K562 (cell line): ENCODE measurements at regions not wholly inside any gene's neighbourhood (a gene's known extent, or its start where the extent isn't known, plus 50 kb on each side); places are given as distances from the start of the nearest gene placed in this dataset.

Experiments
- ATAC-seq: fragments of 200-7000 bp; cut with Tn5 transposase; 3 replicates; pipeline ENCODE4 v1.9.1; 2020; ENCODE audit warnings: moderate library complexity
- BruUV-seq: library from RNA; stranded (reverse); fragments of 400-500 nt; replicated peaks from 2 replicates; lab custom pipeline; 2021; lab: Mats Ljungman, UMichigan
- CTCF ChIA-PET: fragments of 300-600 bp; formaldehyde crosslinking; extraction: SDS; loops from one replicate; lab custom pipeline; 2021; ENCODE audit warnings: low intra/inter-chr PET ratio; lab: Yijun Ruan, JAX
- POLR2A ChIA-PET: fragments of 300-600, 350-650 bp; sonication (Branson Sonifier 250); formaldehyde crosslinking; extraction: SDS; loops from one replicate; lab custom pipeline; 2021; ENCODE audit warnings: antibody characterized with exemption, inconsistent platforms; lab: Yijun Ruan, JAX
- DNase-seq, 4 experiments: peaks; one replicate each; pipeline versions ENCODE4 v3.0.0 to v3.0.0-alpha.2; 2011 to 2018; ENCODE audit warnings: low spot score in 3 of 4, mixed read lengths in 3 of 4; ENCODE audit errors: extremely low read depth in 1 of 4
- FAIRE-seq: peaks from 2 replicates; lab custom pipeline; 2011; peaks lifted over from hg19 to GRCh38; lab: Jason Lieb, UNC
- H2AFZ ChIP-seq: 2 replicates; pipeline ENCODE4 v1.6.0; 2011; ENCODE audit warnings: low read depth, low read length, control low read depth, inconsistent platforms
- H3K27ac ChIP-seq: fragments of 200-600 bp; 3 replicates; pipeline ENCODE4 v1.8.0; 2011; ENCODE audit warnings: low read depth, mild to moderate bottlenecking, control low read depth, inconsistent platforms, low read length, moderate library complexity, mixed read lengths; ENCODE audit errors: extremely low read depth
- H3K27me3 ChIP-seq, 2 experiments: fragments of 300-600 bp in 1 of 2; 2 replicates in 1 of 2; 3 replicates in 1 of 2; pipeline versions ENCODE4 v1.6.0 to v1.8.0; 2011; ENCODE audit warnings: inconsistent platforms in 2 of 2, low read length in 2 of 2, mild to moderate bottlenecking in 1 of 2, mixed read lengths in 1 of 2, moderate library complexity in 1 of 2; ENCODE audit not compliant: control insufficient read depth in 2 of 2, insufficient read depth in 2 of 2
- H3K36me3 ChIP-seq: fragments of 300-600 bp; 3 replicates; pipeline ENCODE4 v1.8.0; 2011; ENCODE audit warnings: mild to moderate bottlenecking, low read length, inconsistent platforms; ENCODE audit not compliant: control insufficient read depth, insufficient read depth
- H3K4me1 ChIP-seq, 2 experiments: fragments of 200-600 bp in 1 of 2; replicated peaks in 1 of 2; 2 replicates in 1 of 2; 3 replicates in 1 of 2; pipeline versions ENCODE4 v1.5.1 to v1.8.0; 2011; ENCODE audit warnings: inconsistent platforms in 2 of 2, low read length in 2 of 2, mild to moderate bottlenecking in 1 of 2, mixed read lengths in 1 of 2, moderate library complexity in 1 of 2; ENCODE audit not compliant: control insufficient read depth in 2 of 2, insufficient read depth in 2 of 2
- H3K4me2 ChIP-seq: 2 replicates; pipeline ENCODE4 v1.6.1; 2011; ENCODE audit warnings: low read length, control low read depth, inconsistent platforms, mixed read lengths; ENCODE audit not compliant: insufficient read depth
- H3K4me3 ChIP-seq: fragments of 200-600 bp; sonication (generic), shearing (Covaris generic); 2 replicates; pipeline ENCODE4 v1.5.1; 2016; ENCODE audit warnings: control low read depth, inconsistent platforms
- H3K79me2 ChIP-seq: fragments of 200-600 bp; 3 replicates; pipeline ENCODE4 v1.8.0; 2011; ENCODE audit warnings: low read length, inconsistent platforms; ENCODE audit not compliant: control insufficient read depth, insufficient read depth
- H3K9ac ChIP-seq, 2 experiments: 2 replicates each; pipeline versions ENCODE4 v1.6.0 to v1.6.1; 2011; ENCODE audit warnings: low read depth in 2 of 2, low read length in 2 of 2, control low read depth in 1 of 2, inconsistent platforms in 1 of 2, mild to moderate bottlenecking in 1 of 2, mixed read lengths in 1 of 2; ENCODE audit not compliant: insufficient read depth in 1 of 2
- H3K9me1 ChIP-seq: one replicate; pipeline ENCODE4 v1.6.0; 2011; ENCODE audit warnings: inconsistent platforms, mild to moderate bottlenecking, low read length, moderate library complexity; ENCODE audit not compliant: control insufficient read depth, insufficient read depth
- H3K9me3 ChIP-seq: replicated peaks from 2 replicates; pipeline ENCODE4 v1.5.1; 2011; ENCODE audit warnings: low read depth, low read length, inconsistent platforms; ENCODE audit not compliant: control insufficient read depth, insufficient read depth
- H4K20me1 ChIP-seq: replicated peaks from 2 replicates; pipeline ENCODE4 v1.6.1; 2011; ENCODE audit warnings: low read length, inconsistent platforms, mixed read lengths; ENCODE audit not compliant: control insufficient read depth, insufficient read depth
- CBFA2T2 ChIP-seq: fragments of 450-650 bp; conservative IDR thresholded peaks from 2 replicates; pipeline ENCODE4 v1.6.1; 2017; ENCODE audit warnings: mild to moderate bottlenecking
- CBX5 ChIP-seq: IDR thresholded peaks from 2 replicates; pipeline ENCODE4 v1.6.1; 2014; ENCODE audit warnings: low read depth, borderline replicate concordance
- CREB1 ChIP-seq, 2 experiments: sonication (generic) in 1 of 2; formaldehyde crosslinking in 1 of 2; IDR thresholded peaks; 2 replicates each; pipeline versions ENCODE4 v1.6.1 to v1.8.0; 2012 to 2022; ENCODE audit warnings: inconsistent platforms in 1 of 2, mild to moderate bottlenecking in 1 of 2, missing genetic modification reagents in 1 of 2, moderate library complexity in 1 of 2
- CREBBP ChIP-seq: IDR thresholded peaks from one replicate; pipeline ENCODE4 v1.6.1; 2012; ENCODE audit warnings: low read depth, mild to moderate bottlenecking, control low read depth, inconsistent platforms, low read length
- ETV6 ChIP-seq, 3 experiments: fragments of 150-350 bp in 1 of 3; sonication (generic) in 1 of 3; formaldehyde crosslinking in 1 of 3; IDR thresholded peaks; 2 replicates each; pipeline versions ENCODE4 v1.6.1 to v1.8.0; 2014 to 2022; ENCODE audit warnings: borderline replicate concordance in 2 of 3, low read depth in 2 of 3, antibody characterized with exemption in 1 of 3, low read length in 1 of 3, mild to moderate bottlenecking in 1 of 3, missing genetic modification reagents in 1 of 3
- FOXJ2 ChIP-seq: fragments of 200-800 bp; sonication (Bioruptor generic); IDR thresholded peaks from 2 replicates; pipeline ENCODE4 v1.6.1; 2016; ENCODE audit warnings: missing genetic modification characterization, missing compliant biosample characterization
- HMG20B ChIP-seq: fragments of 250-450 bp; sonication (Bioruptor Pico); IDR thresholded peaks from 2 replicates; pipeline ENCODE4 v1.5.0; 2021; ENCODE audit warnings: mild to moderate bottlenecking
- IRF1 ChIP-seq: sonication (generic); formaldehyde crosslinking; IDR thresholded peaks from 2 replicates; pipeline ENCODE4 v1.8.0; 2022; ENCODE audit warnings: missing genetic modification reagents, mild to moderate bottlenecking, borderline replicate concordance
- L3MBTL2 ChIP-seq: fragments of 450-650 bp; IDR thresholded peaks from 2 replicates; pipeline ENCODE4 v1.6.1; 2016; ENCODE audit warnings: mild to moderate bottlenecking, moderate library complexity
- MTA3 ChIP-seq: fragments of 450-650 bp; formaldehyde crosslinking; IDR thresholded peaks from 2 replicates; pipeline ENCODE4 v1.6.1; 2017; ENCODE audit warnings: mild to moderate bottlenecking, borderline replicate concordance
- ZNF121 ChIP-seq: sonication (generic); formaldehyde crosslinking; conservative IDR thresholded peaks from 2 replicates; pipeline ENCODE4 v1.8.0; 2022; ENCODE audit warnings: missing genetic modification reagents
- ZNF707 ChIP-seq: fragments of 250-450 bp; sonication (Bioruptor Pico); conservative IDR thresholded peaks from 2 replicates; pipeline ENCODE4 v1.8.0; 2022; ENCODE audit warnings: inconsistent platforms, mild to moderate bottlenecking, moderate library complexity
- ZSCAN32 ChIP-seq: fragments of 450-650 bp; formaldehyde crosslinking; IDR thresholded peaks from 2 replicates; pipeline ENCODE4 v1.4.0; 2020; ENCODE audit warnings: mild to moderate bottlenecking, moderate library complexity
- whole genome bisulfite sequencing: fragments of 100-300 bp; shearing (Covaris generic); methylation state at CpG from one replicate; pipeline ENCODE4 v1.1.6; 2016; ENCODE audit warnings: low coverage, mixed read lengths; ENCODE audit not compliant: insufficient coverage; ENCODE audit errors: missing lambda C conversion rate; 5-methylcytosine and 5-hydroxymethylcytosine counted together
- in situ Hi-C: fragments of 300-500 bp; cut with MboI; formaldehyde crosslinking; loops from 4 replicates; pipeline ENCODE4 v1.15.0; 2018; ENCODE audit warnings: inconsistent platforms, mixed read lengths
- intact Hi-C: fragments of 100-400 bp; cut with micrococcal nuclease; formaldehyde crosslinking; loops from 2 replicates; pipeline ENCODE4 v1.14.2; 2022
- TF ChIP-seq, protein P1 (sequence below): fragments of 250-450 bp; sonication (Bioruptor Pico); IDR thresholded peaks from 2 replicates; pipeline ENCODE4 v1.5.0; 2022; ENCODE audit warnings: mild to moderate bottlenecking
- TF ChIP-seq, protein P2 (sequence below): sonication (generic); formaldehyde crosslinking; IDR thresholded peaks from 2 replicates; pipeline ENCODE4 v1.8.0; 2022; ENCODE audit warnings: mild to moderate bottlenecking, low read depth, missing genetic modification reagents

DNA sequence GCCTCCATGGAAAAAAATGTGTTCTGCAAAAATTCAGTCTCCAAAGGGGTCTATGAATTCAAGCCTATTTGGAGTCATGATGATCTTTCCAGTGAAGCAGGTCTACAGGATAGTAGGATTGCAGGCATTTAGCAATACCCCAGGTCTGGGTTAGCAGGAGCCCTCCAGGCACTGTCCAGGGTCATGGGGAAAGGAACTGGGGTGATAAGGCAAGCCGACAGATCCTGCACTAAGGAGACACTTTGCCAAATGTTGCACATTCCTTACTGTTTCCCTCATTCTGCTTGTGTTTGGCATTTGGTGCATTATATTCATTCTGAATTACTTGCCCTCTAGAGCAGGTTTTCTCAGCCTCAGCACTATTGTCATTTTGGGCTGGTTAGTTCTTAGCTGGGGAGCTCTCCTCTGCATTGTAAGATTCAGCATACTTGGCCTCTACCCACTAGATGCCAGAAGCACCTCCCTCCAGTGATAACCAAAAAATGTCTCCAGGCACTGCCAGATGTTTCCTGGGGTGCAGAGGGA, 333.3 kb upstream of the PLXNA2 start:
- BruUV-seq: no TSS peak
- WGBS: 0% methylated on average over 1 of the region's 1 CpG
- POLR2A ChIA-PET: interaction anchor here (1.1 to 1.7 kb wide), 2 partner anchors 10 to 23 kb away, joined by 3 read pairs; no protein-coding TSS in a partner anchor
- Histone ChIP-seq H2AFZ (no peak overlapping the region), H3K27me3 (no peaks in the 10 kb centered on the region), H3K27ac (no peak overlapping the region), H3K4me3 (no peak overlapping the region), H3K4me2 (no peak overlapping the region), H3K9ac (no peak overlapping the region), H3K36me3 (no peaks in the 10 kb centered on the region), H4K20me1 (no peaks in the 10 kb centered on the region; the same call in 1 of the 2 replicates), H3K9me1 (no peaks in the 10 kb centered on the region), H3K9me3 (no peaks in the 10 kb centered on the region), H3K4me1 (no peaks in the 10 kb centered on the region), H3K79me2 (no peaks in the 10 kb centered on the region)
- in situ Hi-C loops (no loop called here), intact Hi-C loops (no loop called here)
- DNase-seq (no peak), ATAC-seq (no peak), FAIRE-seq (no peak)
- CTCF ChIA-PET: no interaction called here
- TF ChIP-seq CREB1 (IDR thresholded peaks at IDR 0.05): no peak
- TF ChIP-seq CREB1 (CRISPR knock-in tag; IDR thresholded peaks at IDR 0.05): no peak
- TF ChIP-seq ZNF707 (CRISPR knock-in tag): no peak
- TF ChIP-seq FOXJ2 (tag): no peak
- TF ChIP-seq L3MBTL2: no peak
- TF ChIP-seq, protein P1, sequence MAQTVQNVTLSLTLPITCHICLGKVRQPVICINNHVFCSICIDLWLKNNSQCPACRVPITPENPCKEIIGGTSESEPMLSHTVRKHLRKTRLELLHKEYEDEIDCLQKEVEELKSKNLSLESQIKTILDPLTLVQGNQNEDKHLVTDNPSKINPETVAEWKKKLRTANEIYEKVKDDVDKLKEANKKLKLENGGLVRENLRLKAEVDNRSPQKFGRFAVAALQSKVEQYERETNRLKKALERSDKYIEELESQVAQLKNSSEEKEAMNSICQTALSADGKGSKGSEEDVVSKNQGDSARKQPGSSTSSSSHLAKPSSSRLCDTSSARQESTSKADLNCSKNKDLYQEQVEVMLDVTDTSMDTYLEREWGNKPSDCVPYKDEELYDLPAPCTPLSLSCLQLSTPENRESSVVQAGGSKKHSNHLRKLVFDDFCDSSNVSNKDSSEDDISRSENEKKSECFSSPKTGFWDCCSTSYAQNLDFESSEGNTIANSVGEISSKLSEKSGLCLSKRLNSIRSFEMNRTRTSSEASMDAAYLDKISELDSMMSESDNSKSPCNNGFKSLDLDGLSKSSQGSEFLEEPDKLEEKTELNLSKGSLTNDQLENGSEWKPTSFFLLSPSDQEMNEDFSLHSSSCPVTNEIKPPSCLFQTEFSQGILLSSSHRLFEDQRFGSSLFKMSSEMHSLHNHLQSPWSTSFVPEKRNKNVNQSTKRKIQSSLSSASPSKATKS: no peak
- TF ChIP-seq MTA3: no peak
- no peak for TF ChIP-seq ZSCAN32 (CRISPR knock-in tag)
- no peak for TF ChIP-seq HMG20B (CRISPR knock-in tag)
- TF ChIP-seq CBFA2T2: no peak
- TF ChIP-seq IRF1 (CRISPR knock-in tag): no peak
- no peak for TF ChIP-seq CBX5
- TF ChIP-seq ZNF121 (CRISPR knock-in tag): no peak
- TF ChIP-seq, protein P2, sequence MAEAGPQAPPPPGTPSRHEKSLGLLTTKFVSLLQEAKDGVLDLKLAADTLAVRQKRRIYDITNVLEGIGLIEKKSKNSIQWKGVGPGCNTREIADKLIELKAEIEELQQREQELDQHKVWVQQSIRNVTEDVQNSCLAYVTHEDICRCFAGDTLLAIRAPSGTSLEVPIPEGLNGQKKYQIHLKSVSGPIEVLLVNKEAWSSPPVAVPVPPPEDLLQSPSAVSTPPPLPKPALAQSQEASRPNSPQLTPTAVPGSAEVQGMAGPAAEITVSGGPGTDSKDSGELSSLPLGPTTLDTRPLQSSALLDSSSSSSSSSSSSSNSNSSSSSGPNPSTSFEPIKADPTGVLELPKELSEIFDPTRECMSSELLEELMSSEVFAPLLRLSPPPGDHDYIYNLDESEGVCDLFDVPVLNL (CRISPR knock-in tag): no peak
- no peak for TF ChIP-seq ETV6 (IDR thresholded peaks at IDR 0.05; ENCODE audit: borderline replicate concordance in 1 of 2, low read depth in 2 of 2, low read length in 1 of 2)
- no peak for TF ChIP-seq ETV6 (CRISPR knock-in tag; IDR thresholded peaks at IDR 0.05; ENCODE audit: borderline replicate concordance)
- no peak for TF ChIP-seq CREBBP
